ENCODE measurements at regions not wholly inside any gene's neighbourhood (a gene's known extent, or its start where the extent isn't known, plus 50 kb on each side); places are given as distances from the start of the nearest gene placed in this dataset.

DNA sequence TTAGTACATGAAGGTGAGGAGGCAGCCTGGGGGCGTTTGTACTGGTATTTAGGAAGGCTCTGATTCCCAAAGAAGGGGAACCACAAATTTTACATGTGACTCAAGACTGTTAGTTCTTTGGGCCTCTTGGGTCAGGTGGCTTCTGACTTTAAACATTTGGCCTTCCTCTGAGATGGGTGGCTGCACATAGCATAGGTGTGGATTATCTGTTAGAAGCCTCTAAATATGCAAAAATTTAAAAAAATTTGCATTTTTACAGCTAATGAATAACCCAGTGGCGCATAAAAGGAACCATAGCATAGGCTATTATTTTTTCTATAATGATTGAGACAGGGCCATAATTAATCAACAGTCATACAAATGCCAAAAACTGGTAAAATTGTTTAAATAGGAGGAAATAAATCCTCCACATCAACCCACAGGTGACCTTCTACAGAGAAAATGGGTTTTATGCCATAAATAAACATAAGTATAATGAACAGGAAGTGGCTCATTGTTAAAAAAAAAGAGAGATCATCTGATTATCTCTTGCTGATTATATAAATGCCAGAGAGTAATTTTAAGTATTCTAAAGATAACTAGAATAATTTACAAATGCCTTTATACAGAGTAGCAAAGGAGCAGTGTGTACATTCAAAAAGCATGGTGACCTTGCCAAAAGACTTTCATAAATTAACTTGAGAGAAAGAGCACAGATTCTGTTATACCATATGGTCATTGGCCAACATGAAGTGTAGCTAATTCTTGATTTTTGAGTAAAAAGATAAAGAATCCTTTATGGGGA lies 284.2 kb upstream of the ATP2B1 start:
- Histone ChIP-seq H3K4me2 (ENCODE audit: insufficient read depth, insufficient read length, low read length) (no peak overlapping the region), H3K14ac (ENCODE audit: insufficient read depth, low read length) (no peak overlapping the region), H3K9me3 (ENCODE audit: control insufficient read depth, low read depth, low read length) (no peaks in the 10 kb centered on the region), H3K79me2 (ENCODE audit: insufficient read depth, low read length) (no peaks in the 10 kb centered on the region), H2BK12ac (ENCODE audit: insufficient read length, low read depth, low read length) (no peak overlapping the region), H3K23ac (ENCODE audit: insufficient read length, low read depth, low read length) (no peak overlapping the region), H3K23me2 (ENCODE audit: insufficient read length, low read depth, low read length, poor library complexity, severe bottlenecking) (no peaks in the 10 kb centered on the region), H3K18ac (ENCODE audit: insufficient read length, low read depth, low read length) (no peak overlapping the region), H2BK5ac (ENCODE audit: insufficient read length, low read length) (no peak overlapping the region), H3K56ac (ENCODE audit: insufficient read length, low read depth, low read length) (no peak overlapping the region), H3K79me1 (ENCODE audit: insufficient read depth, low read depth, low read length, poor library complexity, severe bottlenecking) (no peaks in the 10 kb centered on the region), H3K27me3 (ENCODE audit: insufficient read depth, low read length) (no peaks in the 10 kb centered on the region), H3K9ac (ENCODE audit: extremely low read depth, insufficient read length, low read length) (no peak overlapping the region), H4K8ac (replicated peaks; ENCODE audit: insufficient read length, low read depth, low read length) (no peak overlapping the region), H3K27ac (ENCODE audit: insufficient read length, low read depth, low read length) (no peak overlapping the region), H3K4me1 (ENCODE audit: insufficient read depth, low read length) (no peaks in the 10 kb centered on the region; the same call in 1 of the 2 replicates), H2AK5ac (ENCODE audit: insufficient read length, low read length) (no peak overlapping the region), H3K4ac (ENCODE audit: low read depth, low read length) (no peak overlapping the region), H2BK20ac (ENCODE audit: low read depth, low read length, poor library complexity, severe bottlenecking) (no peak overlapping the region), H2BK15ac (ENCODE audit: low read depth, low read length) (no peak overlapping the region), H3T11ph (ENCODE audit: low read length) (no peak overlapping the region), H2AFZ (ENCODE audit: low read length) (no peak overlapping the region), H4K5ac (ENCODE audit: insufficient read length, low read depth, low read length) (no peak overlapping the region), H2BK120ac (ENCODE audit: low read depth, low read length, poor library complexity, severe bottlenecking) (no peak overlapping the region), H4K91ac (ENCODE audit: insufficient read length, low read depth, low read length) (no peak overlapping the region), H4K20me1 (ENCODE audit: control insufficient read depth, insufficient read depth, insufficient read length) (no peaks in the 10 kb centered on the region)
- TF ChIP-seq, protein P1, sequence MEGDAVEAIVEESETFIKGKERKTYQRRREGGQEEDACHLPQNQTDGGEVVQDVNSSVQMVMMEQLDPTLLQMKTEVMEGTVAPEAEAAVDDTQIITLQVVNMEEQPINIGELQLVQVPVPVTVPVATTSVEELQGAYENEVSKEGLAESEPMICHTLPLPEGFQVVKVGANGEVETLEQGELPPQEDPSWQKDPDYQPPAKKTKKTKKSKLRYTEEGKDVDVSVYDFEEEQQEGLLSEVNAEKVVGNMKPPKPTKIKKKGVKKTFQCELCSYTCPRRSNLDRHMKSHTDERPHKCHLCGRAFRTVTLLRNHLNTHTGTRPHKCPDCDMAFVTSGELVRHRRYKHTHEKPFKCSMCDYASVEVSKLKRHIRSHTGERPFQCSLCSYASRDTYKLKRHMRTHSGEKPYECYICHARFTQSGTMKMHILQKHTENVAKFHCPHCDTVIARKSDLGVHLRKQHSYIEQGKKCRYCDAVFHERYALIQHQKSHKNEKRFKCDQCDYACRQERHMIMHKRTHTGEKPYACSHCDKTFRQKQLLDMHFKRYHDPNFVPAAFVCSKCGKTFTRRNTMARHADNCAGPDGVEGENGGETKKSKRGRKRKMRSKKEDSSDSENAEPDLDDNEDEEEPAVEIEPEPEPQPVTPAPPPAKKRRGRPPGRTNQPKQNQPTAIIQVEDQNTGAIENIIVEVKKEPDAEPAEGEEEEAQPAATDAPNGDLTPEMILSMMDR (conservative IDR thresholded peaks at IDR 0.05), result no peak
- Mint-ChIP-seq H3K36me3 (ENCODE audit: insufficient read depth in 1 of 3, low read depth in 3 of 3) (no peaks in the 10 kb centered on the region; a peak in 1 of 7 replicates), H3K27ac (peak overlapping the region in 1 of 3 experiments; percentile 10; a peak in 1 of 7 replicates), H3K4me1 (peaks cover 3 to 5% of the 10 kb centered on the region in 2 experiments; a peak in 1 of 4 replicates), H3K9me3 (no peaks in the 10 kb centered on the region), H3K4me3 (no peak overlapping the region), H3K27me3 (ENCODE audit: low read depth) (no peaks in the 10 kb centered on the region)
- no CpG with 5 or more reads among the region's 2 CpGs for WGBS (ENCODE audit: extremely low coverage, insufficient read length, low lambda C conversion rate)
- DNase-seq, result no peak

Measured in H9 (cell line).